Pancreas (tissue), 10 donors: ENCODE measurements at regions not wholly inside any gene's neighbourhood (a gene's known extent, or its start where the extent isn't known, plus 50 kb on each side); places are given as distances from the start of the nearest gene placed in this dataset.

Experiments
- ATAC-seq, 4 donors: fragments of 200-7000 bp; cut with Tn5 transposase; one replicate each; pipeline versions ENCODE4 v1.8.0 to v1.9.1; 2020; ENCODE audit warnings: mild to moderate bottlenecking in 4 of 4, moderate library complexity in 4 of 4
- DNase-seq, 6 donors: peaks; one replicate each; pipeline ENCODE4 v3.0.0-alpha.2; 2020
- FAIRE-seq: peaks from 2 replicates; lab custom pipeline; 2012; peaks lifted over from hg19 to GRCh38; lab: Jason Lieb, UNC
- H3K27ac ChIP-seq, 4 donors: fragments of 200-600 bp; sonication (generic); 1 replicate in 3 of 4; 2 replicates in 1 of 4; pipeline versions ENCODE4 v1.5.0 to v1.8.0; 2020
- H3K27me3 ChIP-seq, 4 donors: fragments of 200-600 bp; one replicate each; pipeline ENCODE4 v1.8.0; 2021
- H3K36me3 ChIP-seq, 3 donors: fragments of 200-600 bp; sonication (generic) in 1 of 3; one replicate each; pipeline versions ENCODE4 v1.5.0 to v1.8.0; 2020 to 2021
- H3K4me1 ChIP-seq, 3 donors: fragments of 200-600 bp; one replicate each; pipeline ENCODE4 v1.8.0; 2021
- H3K4me3 ChIP-seq, 4 donors: fragments of 200-600 bp; sonication (generic) in 2 of 4; one replicate each; pipeline versions ENCODE4 v1.5.0 to v1.8.0; 2020 to 2021
- H3K9me3 ChIP-seq, 4 donors: fragments of 200-600 bp; one replicate each; pipeline ENCODE4 v1.8.0; 2021
- CTCF ChIP-seq, 4 donors: fragments of 200-600 bp; sonication (generic) in 3 of 4; IDR thresholded peaks; one replicate each; pipeline versions ENCODE4 v1.5.0 to v1.8.0; 2021; ENCODE audit warnings: antibody characterized with exemption in 4 of 4
- WGBS, 2 donors: extraction: QIAGEN DNeasy Blood & Tissue Kit; methylation state at CpG; one replicate each; pipeline ENCODE4 v1.1.7; 2013; 5-methylcytosine and 5-hydroxymethylcytosine counted together
- intact Hi-C, 3 donors: fragments of 100-400 bp; cut with DNase I; formaldehyde crosslinking; loops; one replicate each; pipeline versions ENCODE4 v1.11.1 to v1.14.2; 2022
- donor health status: healthy with polysubstance abuse.
- donor health status: DM: no; HTN: no; CAD: no; lungs with moderate emphysema.
- donor health status: DM: no; HTN: no; CAD: no.
- donor health status: control.
- donor health status: control.
- donor health status: Bipolar disorder and iron deficiency.
- donor health status: DM: yes; HTN: yes; CAD: no.
- donor health status: DM: no; HTN: no; CAD: no.
- donor health status: DM: no; HTN: no; CAD: no.
- donor health status: DM: yes; HTN: yes; CAD: no.

GRCh38 chr9:16033921-16034691, 481.3 kb downstream of the CCDC171 start:
- DNase-seq: no peak
- TF ChIP-seq CTCF (IDR thresholded peaks at IDR 0.05): no peak
- Histone ChIP-seq H3K9me3 (no peaks in the 10 kb centered on the region), H3K27me3 (no peaks in the 10 kb centered on the region), H3K4me1 (no peaks in the 10 kb centered on the region), H3K27ac (no peak overlapping the region), H3K36me3 (no peaks in the 10 kb centered on the region), H3K4me3 (no peak overlapping the region)
- intact Hi-C loops: no loop called here
- no peak for ATAC-seq
- FAIRE-seq: no peak
- 75 to 76% methylated on average over 10 of the region's 10 CpGs for WGBS, 2 donors

- peak in 1 of 4 donors; percentile 32 for ATAC-seq
- H3K4me3 ChIP-seq: no peak overlapping the region
- intact Hi-C loops: no loop called here
- no peak for DNase-seq
- no peak overlapping the region for H3K27ac ChIP-seq
- H3K9me3 ChIP-seq: no peaks in the 10 kb centered on the region
- TF ChIP-seq CTCF (IDR thresholded peaks at IDR 0.05): no peak
- WGBS, 2 donors: 63 to 68% methylated on average over 11 of the region's 11 CpGs
- FAIRE-seq: no peak
- H3K36me3 ChIP-seq: no peaks in the 10 kb centered on the region
- no peaks in the 10 kb centered on the region for H3K27me3 ChIP-seq
- H3K4me1 ChIP-seq: no peaks in the 10 kb centered on the region
Observed at GRCh38 chr9:16039218-16039987, 486.6 kb downstream of the CCDC171 start.

GRCh38 chr9:16039988-16040761, 487.3 kb downstream of the CCDC171 start:
- no peaks in the 10 kb centered on the region for H3K9me3 ChIP-seq
- no peak for ATAC-seq
- intact Hi-C loops: no loop called here
- WGBS, 2 donors: 56 to 63% methylated on average over 10 of the region's 10 CpGs
- no peak for FAIRE-seq
- no peak overlapping the region for H3K4me3 ChIP-seq
- H3K4me1 ChIP-seq: no peaks in the 10 kb centered on the region
- H3K27ac ChIP-seq: no peak overlapping the region
- no peak for TF ChIP-seq CTCF (IDR thresholded peaks at IDR 0.05)
- H3K36me3 ChIP-seq: no peaks in the 10 kb centered on the region
- DNase-seq: no peak
- H3K27me3 ChIP-seq: no peaks in the 10 kb centered on the region

GRCh38 chr9:16043756-16044578, 491.1 kb downstream of the CCDC171 start:
- Histone ChIP-seq H3K36me3 (no peaks in the 10 kb centered on the region), H3K27me3 (no peaks in the 10 kb centered on the region), H3K27ac (no peak overlapping the region), H3K4me1 (no peaks in the 10 kb centered on the region), H3K9me3 (no peaks in the 10 kb centered on the region), H3K4me3 (no peak overlapping the region)
- no peak for DNase-seq
- TF ChIP-seq CTCF (IDR thresholded peaks at IDR 0.05): no peak
- intact Hi-C loops: no loop called here
- no peak for FAIRE-seq
- ATAC-seq: no peak
- 78 to 90% methylated on average over 5 of the region's 5 CpGs for WGBS, 2 donors
